GM21447 (cell line): ENCODE measurements at regions not wholly inside any gene's neighbourhood (a gene's known extent, or its start where the extent isn't known, plus 50 kb on each side); places are given as distances from the start of the nearest gene placed in this dataset.
A peak's percentile ranks its signal among the peaks of the same experiment; 100 is the strongest.
"Not testable (repeated sequence)": the region's sequence is repeated elsewhere in the genome, so short reads cannot be mapped to it uniquely, and the experiment has no call there.

Source experiments
- ATAC-seq: cut with Tn5 transposase; IDR thresholded peaks from one replicate; pipeline ENCODE4 v1.9.1; 2021; ENCODE audit not compliant: unreplicated experiment

GRCh38 chr3:18693588-18694329 lies 268.6 kb upstream of the SATB1 start:
- ATAC-seq, result not testable (repeated sequence)

- ATAC-seq, result no peak
Measured at GRCh38 chr3:18687286-18687685, 262.1 kb upstream of the SATB1 start.

GRCh38 chr3:18683900-18684299 lies 258.8 kb upstream of the SATB1 start:
- ATAC-seq, result no peak

DNA sequence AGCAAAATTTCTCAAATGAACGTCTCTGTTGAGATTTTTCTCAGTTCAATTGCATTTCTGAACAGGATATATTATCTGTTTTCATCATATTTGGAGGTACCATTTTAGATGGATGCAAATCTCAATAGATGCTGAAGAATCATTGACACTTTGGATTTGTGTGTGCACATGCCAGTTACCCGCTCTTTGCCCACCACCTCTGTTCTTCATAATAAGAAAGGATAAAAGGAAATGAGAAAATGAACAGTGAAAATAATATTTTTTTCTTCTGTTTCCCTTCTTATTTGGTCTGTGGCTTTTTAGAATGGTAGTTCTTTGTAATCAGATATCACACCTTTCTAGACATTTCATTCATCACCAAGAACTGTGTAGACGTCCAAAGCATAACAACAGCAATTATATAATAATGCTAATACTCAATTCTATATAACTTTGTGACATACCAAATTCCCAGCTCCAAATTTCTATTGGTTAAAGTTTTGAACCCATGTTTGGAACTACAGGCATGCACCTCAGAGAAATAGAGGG lies 256.7 kb upstream of the SATB1 start:
- no peak for ATAC-seq

- no peak for ATAC-seq
Measured at GRCh38 chr3:18680758-18681157, 255.6 kb upstream of the SATB1 start.

GRCh38 chr3:18679238-18679637 lies 254.1 kb upstream of the SATB1 start:
- ATAC-seq, result no peak

DNA sequence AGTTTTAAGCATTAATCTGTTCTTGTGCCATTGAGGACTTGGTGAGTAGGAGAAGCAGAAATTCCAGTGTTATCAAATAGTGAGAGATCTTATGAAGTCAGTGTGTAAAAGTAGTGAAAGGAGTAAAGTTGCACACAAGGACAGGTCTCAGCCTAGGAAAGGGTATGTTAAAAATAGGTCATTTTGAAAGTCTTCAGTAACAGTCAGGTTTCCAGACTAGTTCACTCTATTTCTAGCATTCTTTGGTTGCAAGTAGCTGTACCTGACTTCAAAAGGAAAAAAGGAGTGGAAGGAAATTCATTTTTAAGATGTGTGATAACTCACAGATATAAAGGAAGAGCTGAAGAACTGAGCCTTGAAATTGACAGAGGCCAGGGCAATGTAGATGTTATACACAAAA lies 250.1 kb upstream of the SATB1 start:
- no peak for ATAC-seq

- ATAC-seq, result peak; percentile 54
Measured at GRCh38 chr3:18672561-18672960, 247.4 kb upstream of the SATB1 start.

DNA sequence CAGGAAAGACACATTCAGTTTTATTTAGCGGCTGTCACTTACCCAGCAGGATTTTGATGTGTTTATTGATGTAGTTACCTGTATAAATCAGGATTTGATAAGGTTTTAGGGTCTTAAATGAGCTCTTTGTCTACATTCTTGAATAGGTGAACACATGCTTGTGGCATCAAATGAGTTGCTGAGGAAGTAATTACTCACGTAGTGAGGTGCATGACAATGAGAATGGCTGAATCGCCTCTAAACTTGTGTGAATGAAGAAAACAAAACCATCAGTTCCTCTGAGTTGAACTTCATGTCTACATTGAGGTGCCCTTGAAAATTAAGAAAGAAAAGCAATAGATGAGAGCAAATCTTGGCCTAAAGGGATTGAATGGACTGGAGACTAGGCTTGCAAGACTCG lies 245.6 kb upstream of the SATB1 start:
- ATAC-seq, result no peak

- no peak for ATAC-seq
Measured at GRCh38 chr3:18669374-18669773, 244.2 kb upstream of the SATB1 start.

DNA sequence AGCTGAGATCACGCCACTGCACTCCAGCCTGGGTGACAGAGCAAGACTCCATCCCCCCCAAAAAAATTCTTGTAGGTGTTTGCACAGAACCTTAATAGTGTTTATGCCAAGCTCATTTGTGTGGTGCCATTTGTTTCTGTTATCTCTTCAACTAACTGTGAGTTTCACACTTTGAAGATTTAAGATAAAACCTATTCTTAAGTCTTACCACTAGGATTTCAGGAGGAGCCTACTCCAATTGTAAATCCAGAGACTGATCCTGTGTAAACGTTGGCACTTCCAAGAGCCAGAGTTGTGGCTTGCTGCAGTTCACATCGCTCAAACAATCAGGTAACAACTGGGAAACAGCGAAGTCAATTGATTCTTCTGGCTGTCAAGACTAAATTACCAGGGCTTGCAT lies 242.4 kb upstream of the SATB1 start:
- no peak for ATAC-seq

GRCh38 chr3:18666655-18667054 lies 241.5 kb upstream of the SATB1 start:
- ATAC-seq, result no peak

DNA sequence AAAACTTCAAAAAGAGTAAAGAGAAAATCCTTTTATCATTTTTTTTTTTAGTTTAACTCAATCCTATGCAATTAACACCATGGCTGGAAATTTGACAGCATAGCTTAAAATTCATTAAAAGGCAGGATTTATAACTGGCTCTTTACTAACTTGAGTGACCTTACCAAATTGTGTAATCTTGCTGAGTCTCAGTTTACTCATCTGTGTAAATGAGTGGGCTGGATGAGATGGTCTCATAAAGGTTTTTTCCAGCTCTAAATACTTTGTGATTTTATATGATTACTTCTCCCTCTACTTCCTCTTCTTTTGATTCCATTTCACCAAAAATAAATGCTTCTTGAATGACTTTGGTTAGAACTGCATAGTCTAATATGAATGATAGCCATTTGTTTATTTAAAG lies 234.9 kb upstream of the SATB1 start:
- no peak for ATAC-seq

- no peak for ATAC-seq
Measured at GRCh38 chr3:18657858-18658820, 233.0 kb upstream of the SATB1 start.

DNA sequence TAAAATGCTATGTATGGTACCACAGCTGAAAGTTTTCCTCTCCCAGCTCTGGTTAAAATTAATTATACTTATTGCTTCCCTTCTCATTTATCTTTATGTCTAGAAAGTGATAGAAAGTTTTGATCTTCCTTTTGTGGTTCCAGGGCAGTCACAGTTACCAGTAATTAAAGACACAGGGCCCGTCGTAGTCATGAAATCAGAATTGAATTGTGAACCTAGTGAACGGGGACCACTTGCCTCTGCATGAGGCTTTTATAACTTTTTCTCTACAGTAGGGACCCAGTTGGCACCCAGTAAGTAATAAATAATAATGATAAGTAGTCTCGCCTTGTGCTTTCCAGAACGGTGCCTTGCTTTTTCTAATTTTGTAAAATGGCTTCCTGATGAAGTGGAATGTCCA lies 231.7 kb upstream of the SATB1 start:
- ATAC-seq, result no peak

DNA sequence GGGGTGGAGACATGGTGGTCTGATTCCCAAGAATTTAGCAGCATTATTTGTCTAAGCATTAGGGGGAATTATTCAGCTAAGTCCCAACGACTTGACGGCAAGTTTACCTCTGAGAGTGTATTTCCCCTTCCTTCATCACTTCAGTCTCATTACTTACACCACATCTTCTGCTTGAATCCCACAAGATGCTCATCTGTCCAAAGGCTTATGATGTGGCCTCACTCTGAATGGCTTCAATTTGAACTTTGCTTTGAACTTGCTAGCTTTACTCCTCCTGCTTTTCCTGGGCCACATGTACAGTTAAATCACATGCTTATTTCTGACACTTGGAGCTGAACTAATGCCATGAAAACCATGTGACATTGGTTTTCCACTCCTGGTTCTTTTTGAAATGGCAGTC lies 231.3 kb upstream of the SATB1 start:
- no peak for ATAC-seq

GRCh38 chr3:18655827-18656226 lies 230.7 kb upstream of the SATB1 start:
- ATAC-seq, result no peak

DNA sequence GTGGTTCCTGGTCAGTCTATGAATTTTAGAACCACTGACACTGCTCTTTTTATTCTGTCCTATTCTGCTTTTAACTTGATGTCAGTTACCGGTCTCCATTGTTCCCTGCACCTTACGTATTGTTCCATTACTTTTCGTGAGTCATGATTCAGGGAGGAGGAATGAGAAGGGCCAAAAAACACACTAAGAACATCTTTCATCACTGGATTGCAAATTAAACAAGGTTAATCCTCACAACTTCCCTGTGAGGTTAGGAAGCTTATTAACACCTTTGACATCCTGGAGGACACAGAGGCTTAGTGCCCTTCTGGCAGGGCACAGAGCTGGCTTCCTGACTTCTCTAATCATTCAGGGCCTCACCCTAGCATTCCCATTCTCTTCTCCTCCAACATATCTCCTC lies 227.6 kb upstream of the SATB1 start:
- no peak for ATAC-seq

GRCh38 chr3:18650731-18651130 lies 225.6 kb upstream of the SATB1 start:
- ATAC-seq, result no peak

GRCh38 chr3:18649666-18650363 lies 224.7 kb upstream of the SATB1 start:
- peak; percentile 87 for ATAC-seq

DNA sequence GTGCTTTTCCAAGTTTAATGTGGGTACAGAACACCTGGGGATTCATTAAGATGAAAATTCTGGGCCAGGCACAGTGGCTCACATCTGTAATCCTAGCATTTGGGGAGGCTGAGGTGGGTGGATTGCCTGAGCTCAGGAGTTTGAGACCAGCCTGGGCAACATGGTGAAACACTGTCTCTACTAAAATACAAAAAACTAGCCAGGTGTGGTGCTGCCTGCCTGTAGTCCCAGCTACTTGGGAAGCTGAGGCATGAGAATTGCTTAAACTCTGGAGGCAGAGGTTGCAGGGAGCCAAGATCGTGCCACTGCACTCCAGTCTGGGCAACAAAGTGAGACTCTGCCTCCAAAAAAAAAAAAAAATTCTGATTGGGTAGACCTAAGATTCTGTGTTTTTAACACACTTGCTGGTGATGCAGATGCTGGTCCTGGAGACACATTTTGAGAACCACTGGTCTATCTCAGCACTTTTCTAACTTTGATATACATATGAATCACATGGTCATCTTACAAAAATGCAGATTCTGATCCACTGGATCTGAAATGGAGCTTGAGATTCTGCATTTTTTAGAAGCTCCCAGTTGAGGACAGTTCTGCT lies 223.8 kb upstream of the SATB1 start:
- ATAC-seq, result no peak
